ENCODE measurements at regions not wholly inside any gene's neighbourhood (a gene's known extent, or its start where the extent isn't known, plus 50 kb on each side); places are given as distances from the start of the nearest gene placed in this dataset.

DNA sequence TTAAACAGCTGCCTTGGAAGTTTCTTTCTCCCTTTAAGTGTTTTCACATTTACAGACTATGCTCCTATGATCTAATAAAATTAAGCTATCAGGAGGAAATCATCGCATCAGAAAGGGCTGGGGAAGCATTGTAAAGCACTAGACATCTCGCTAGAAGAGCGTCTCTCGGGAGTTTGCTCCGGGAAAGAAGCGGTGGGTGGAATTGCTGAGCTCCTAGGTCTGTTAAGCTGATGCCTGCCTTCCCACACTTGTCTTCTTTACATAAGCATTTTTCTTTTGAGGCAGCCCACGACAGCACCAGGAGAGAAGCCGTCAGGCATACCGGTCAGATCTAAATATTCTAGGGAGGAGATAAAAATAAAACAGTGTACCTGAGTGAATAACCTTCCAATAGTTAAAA, 541.7 kb upstream of the TUSC1 start:
- TF ChIP-seq EP300 (IDR thresholded peaks at IDR 0.05; ENCODE audit: borderline replicate concordance), result no peak
- TF ChIP-seq, protein P1, sequence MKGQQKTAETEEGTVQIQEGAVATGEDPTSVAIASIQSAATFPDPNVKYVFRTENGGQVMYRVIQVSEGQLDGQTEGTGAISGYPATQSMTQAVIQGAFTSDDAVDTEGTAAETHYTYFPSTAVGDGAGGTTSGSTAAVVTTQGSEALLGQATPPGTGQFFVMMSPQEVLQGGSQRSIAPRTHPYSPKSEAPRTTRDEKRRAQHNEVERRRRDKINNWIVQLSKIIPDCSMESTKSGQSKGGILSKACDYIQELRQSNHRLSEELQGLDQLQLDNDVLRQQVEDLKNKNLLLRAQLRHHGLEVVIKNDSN (IDR thresholded peaks at IDR 0.05), result no peak
- no peak for TF ChIP-seq TCF12 (IDR thresholded peaks at IDR 0.05; ENCODE audit: low read depth)
- TF ChIP-seq CREB1 (IDR thresholded peaks at IDR 0.05; ENCODE audit: low read depth), result no peak
- TF ChIP-seq CEBPB (IDR thresholded peaks at IDR 0.05), result no peak
- no peak for TF ChIP-seq TEAD4 (IDR thresholded peaks at IDR 0.05)
- TF ChIP-seq TAF1 (IDR thresholded peaks at IDR 0.05; ENCODE audit: low read depth), result no peak
- TF ChIP-seq EGR1 (IDR thresholded peaks at IDR 0.05), result no peak
- TF ChIP-seq ZBTB7A (IDR thresholded peaks at IDR 0.05; ENCODE audit: low read depth), result no peak
- TF ChIP-seq NFIC (IDR thresholded peaks at IDR 0.05), result no peak
- no peak for TF ChIP-seq RAD21 (IDR thresholded peaks at IDR 0.05; ENCODE audit: low read depth)
- TF ChIP-seq, protein P2, sequence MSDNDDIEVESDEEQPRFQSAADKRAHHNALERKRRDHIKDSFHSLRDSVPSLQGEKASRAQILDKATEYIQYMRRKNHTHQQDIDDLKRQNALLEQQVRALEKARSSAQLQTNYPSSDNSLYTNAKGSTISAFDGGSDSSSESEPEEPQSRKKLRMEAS (IDR thresholded peaks at IDR 0.05), result no peak
- TF ChIP-seq YY1 (IDR thresholded peaks at IDR 0.05; ENCODE audit: low read depth), result no peak
- no peak for TF ChIP-seq REST (IDR thresholded peaks at IDR 0.05; ENCODE audit: low read depth)

GRCh38 chr9:26216702-26217101, 538.5 kb upstream of the TUSC1 start:
- TF ChIP-seq RAD21 (IDR thresholded peaks at IDR 0.05; ENCODE audit: low read depth) (no peak), YY1 (IDR thresholded peaks at IDR 0.05; ENCODE audit: low read depth) (no peak), TEAD4 (IDR thresholded peaks at IDR 0.05) (no peak), CREB1 (IDR thresholded peaks at IDR 0.05; ENCODE audit: low read depth) (no peak), TAF1 (IDR thresholded peaks at IDR 0.05; ENCODE audit: low read depth) (no peak), TCF12 (IDR thresholded peaks at IDR 0.05; ENCODE audit: low read depth) (no peak)
- TF ChIP-seq, protein P1 (IDR thresholded peaks at IDR 0.05), result no peak

DNA sequence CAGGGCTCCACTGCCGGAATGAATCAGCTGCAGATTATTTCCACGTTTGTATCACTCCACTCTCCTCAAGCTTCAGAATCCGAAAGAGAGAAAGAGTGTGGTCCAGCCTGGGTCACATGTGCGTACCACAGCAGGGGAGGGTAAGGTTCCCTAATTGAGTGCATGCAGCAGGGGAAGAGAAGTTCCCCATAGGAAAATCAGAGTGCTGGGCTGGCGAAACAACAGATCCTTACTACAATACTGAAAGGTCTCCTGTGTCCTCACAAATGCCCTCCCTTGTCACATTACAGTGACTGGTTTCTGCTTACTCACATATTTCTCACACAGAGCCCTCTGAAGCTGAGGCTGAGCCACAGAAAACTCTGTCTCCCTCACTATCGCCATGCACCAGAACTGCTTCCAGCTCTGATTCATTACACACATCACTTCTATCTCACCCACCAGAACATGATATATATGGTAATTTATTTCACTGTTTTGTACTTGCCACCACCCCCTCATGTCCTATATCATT, 532.2 kb upstream of the TUSC1 start:
- TF ChIP-seq EGR1 (IDR thresholded peaks at IDR 0.05), result no peak
- no peak for TF ChIP-seq TAF1 (IDR thresholded peaks at IDR 0.05; ENCODE audit: low read depth)
- no peak for TF ChIP-seq EP300 (IDR thresholded peaks at IDR 0.05; ENCODE audit: borderline replicate concordance)
- TF ChIP-seq CREB1 (IDR thresholded peaks at IDR 0.05; ENCODE audit: low read depth), result no peak
- TF ChIP-seq CEBPB (IDR thresholded peaks at IDR 0.05), result no peak
- TF ChIP-seq TCF12 (IDR thresholded peaks at IDR 0.05; ENCODE audit: low read depth), result no peak
- no peak for TF ChIP-seq RAD21 (IDR thresholded peaks at IDR 0.05; ENCODE audit: low read depth)
- TF ChIP-seq, protein P1 (IDR thresholded peaks at IDR 0.05), result no peak
- no peak for TF ChIP-seq TEAD4 (IDR thresholded peaks at IDR 0.05)
- TF ChIP-seq FOXM1 (IDR thresholded peaks at IDR 0.05; ENCODE audit: borderline replicate concordance, low read depth), result no peak
- TF ChIP-seq, protein P2 (IDR thresholded peaks at IDR 0.05), result no peak
- TF ChIP-seq REST (IDR thresholded peaks at IDR 0.05; ENCODE audit: low read depth), result no peak

DNA sequence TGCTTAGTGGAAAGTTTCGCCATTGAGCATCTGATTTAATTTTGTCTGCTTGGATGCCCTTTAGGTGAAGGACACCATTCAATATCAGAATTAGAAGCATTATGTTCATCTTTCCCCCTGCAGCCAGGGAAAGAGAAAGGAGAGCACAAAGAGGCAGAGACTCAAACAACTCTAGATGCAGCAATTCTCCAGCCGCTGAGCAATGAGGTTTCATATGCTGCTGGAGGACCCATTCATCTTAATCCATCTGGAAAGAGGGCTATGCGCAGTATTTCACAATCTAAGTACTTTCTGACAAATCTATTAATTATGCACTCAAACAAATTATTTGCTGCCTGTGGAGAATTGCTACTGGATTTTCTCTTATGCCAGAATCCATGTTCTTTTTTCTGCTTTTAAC, 527.0 kb upstream of the TUSC1 start:
- no peak for TF ChIP-seq REST (IDR thresholded peaks at IDR 0.05; ENCODE audit: low read depth)
- TF ChIP-seq ZBTB7A (IDR thresholded peaks at IDR 0.05; ENCODE audit: low read depth), result no peak
- TF ChIP-seq FOXM1 (IDR thresholded peaks at IDR 0.05; ENCODE audit: borderline replicate concordance, low read depth), result no peak

Measured in Ishikawa (cell line).